ENCODE measurements at regions not wholly inside any gene's neighbourhood (a gene's known extent, or its start where the extent isn't known, plus 50 kb on each side); places are given as distances from the start of the nearest gene placed in this dataset.
"Not testable (repeated sequence)": the region's sequence is repeated elsewhere in the genome, so short reads cannot be mapped to it uniquely, and the experiment has no call there.

GRCh38 chr2:143870696-143871095, 649.2 kb downstream of the ZEB2 start:
- DNase-seq (ENCODE audit: low spot score): no peak

DNA sequence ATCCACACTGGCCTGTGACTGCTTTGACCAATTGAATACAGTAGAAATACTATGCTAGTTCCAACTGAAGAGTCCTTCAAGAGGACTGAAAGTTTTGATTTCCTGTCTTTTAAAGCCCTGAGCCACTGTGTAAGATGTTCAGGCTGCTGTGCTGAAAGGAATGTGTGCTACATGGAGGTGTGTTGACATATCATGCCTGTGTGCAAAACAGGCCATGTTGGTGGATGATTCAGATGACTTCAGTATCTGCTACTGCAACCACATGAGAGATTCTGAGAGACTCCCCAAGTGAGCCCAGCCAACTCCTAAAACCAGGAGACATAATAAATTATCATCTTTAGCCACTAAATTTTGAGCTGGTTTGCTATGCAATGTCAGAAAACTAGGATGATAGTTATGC, 662.9 kb downstream of the ZEB2 start:
- DNase-seq (ENCODE audit: low spot score): no peak

DNA sequence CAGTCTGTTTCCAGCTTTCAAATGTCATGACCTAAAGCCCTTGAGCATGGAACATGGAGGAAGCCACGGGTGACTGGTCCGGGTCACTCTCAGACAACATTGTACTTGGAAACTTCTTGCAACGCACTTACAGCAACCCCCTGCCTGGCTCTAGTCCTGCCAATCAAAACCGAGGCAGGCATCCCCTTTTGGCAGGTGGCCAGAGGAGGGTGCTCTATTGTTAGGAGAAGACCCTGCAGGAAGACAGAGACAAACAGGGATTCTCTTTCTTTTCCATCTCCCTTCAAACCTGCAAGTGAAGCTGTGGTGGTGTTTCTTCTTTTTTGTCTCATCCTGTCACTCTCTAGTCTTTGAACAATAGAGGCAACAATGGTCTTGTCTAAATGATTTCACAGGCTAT, 667.2 kb downstream of the ZEB2 start:
- DNase-seq (ENCODE audit: low spot score): no peak

DNA sequence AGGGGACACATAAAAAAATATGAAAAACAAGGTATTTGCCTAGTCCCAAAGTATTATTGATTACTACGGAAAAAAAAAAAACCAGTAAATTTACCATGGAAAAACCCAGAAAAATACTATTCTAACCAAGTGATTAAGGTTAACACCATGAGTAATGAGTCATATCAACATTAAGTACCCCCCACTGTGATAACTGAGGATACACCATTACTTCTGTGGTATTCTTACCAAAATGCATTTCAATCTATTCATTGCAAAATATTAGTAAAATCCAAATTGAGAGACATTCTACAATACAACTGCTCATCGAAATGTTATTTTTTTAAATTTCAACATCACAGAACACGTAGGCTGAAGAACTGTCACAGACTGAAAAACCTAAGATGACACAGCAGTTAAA, 669.8 kb downstream of the ZEB2 start:
- DNase-seq (ENCODE audit: low spot score): no peak

GRCh38 chr2:143847257-143847656, 672.7 kb downstream of the ZEB2 start:
- DNase-seq (ENCODE audit: low spot score): no peak

- no peak for DNase-seq (ENCODE audit: low spot score)
Measured at GRCh38 chr2:143844986-143845385, 674.9 kb downstream of the ZEB2 start.

GRCh38 chr2:143843686-143844085, 676.2 kb downstream of the ZEB2 start:
- no peak for DNase-seq (ENCODE audit: low spot score)

GRCh38 chr2:143842836-143843235, 677.1 kb downstream of the ZEB2 start:
- DNase-seq (ENCODE audit: low spot score): no peak

GRCh38 chr2:143841935-143842334, 678.0 kb downstream of the ZEB2 start:
- DNase-seq (ENCODE audit: low spot score): no peak

GRCh38 chr2:143840601-143841000, 679.3 kb downstream of the ZEB2 start:
- DNase-seq (ENCODE audit: low spot score): no peak

- no peak for DNase-seq (ENCODE audit: low spot score)
Measured at GRCh38 chr2:143840194-143840593, 679.7 kb downstream of the ZEB2 start.

DNA sequence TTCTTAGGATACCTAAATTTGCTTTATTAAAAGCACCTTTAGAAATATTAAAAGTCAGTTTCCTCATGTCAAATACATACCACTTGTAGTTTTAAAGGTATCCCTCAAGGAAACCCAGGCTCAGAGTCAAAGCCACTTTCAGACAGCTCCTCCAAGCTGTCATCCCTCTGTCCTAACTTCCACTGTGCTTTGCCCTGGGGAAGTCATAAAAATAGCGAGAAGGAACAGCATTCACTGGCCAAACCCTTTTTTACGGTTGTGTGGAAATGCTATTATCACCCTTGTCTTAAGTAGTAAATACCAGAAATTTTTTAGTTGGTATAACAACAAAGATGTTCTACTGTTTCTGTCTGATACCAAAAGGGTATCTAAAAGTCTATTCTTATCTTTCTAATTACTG, 680.5 kb downstream of the ZEB2 start:
- DNase-seq (ENCODE audit: low spot score): no peak

- DNase-seq (ENCODE audit: low spot score): not testable (repeated sequence)
Measured at GRCh38 chr2:143837055-143837454, 682.9 kb downstream of the ZEB2 start.

DNA sequence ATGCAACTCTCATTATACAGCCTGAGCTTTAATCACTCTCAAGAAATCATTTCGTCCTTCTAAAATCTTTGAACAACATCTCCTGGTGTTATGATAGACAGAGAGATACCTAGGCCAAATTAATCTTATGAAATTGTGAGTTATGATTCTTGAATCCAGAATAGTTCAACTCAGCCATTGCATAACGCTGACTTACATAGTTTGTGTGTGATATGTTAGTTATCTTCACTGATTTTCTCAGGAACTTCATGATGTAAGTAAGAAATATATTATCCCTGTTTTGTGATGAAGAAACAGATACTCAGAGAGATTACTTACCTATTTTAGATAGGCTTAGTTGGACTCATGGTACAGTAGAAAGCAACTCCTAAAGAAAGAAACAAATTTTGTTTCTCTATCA, 684.4 kb downstream of the ZEB2 start:
- DNase-seq (ENCODE audit: low spot score): no peak

DNA sequence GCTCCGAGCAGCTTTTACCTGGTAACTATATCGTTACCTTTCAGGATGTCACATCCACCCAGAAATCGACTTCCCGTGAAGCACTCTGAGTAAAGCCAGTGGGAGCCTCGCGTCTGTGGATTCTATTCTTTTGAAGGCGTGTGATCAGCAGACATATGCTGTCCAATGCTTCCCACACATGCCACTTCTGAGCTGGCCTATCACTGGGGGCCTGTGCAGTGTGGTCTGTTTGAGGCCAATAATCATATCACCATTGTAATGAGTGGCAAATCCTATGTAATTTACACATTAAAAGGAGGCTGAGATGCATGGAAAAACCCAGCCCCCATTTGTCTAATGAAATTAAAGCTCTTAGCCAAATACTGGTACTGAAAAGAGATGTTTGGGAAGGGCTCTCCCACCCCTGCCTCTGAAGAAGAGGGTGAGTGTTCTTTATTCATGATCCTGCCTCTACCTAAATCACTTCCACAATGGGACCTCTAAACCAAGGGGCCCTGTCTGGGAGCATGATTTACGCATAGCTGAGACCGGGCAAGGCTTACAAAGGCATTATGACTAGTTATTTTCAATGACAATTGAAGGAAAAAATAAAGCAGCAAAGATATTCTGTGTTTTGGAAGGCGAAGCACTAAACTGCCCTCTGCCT, 686.8 kb downstream of the ZEB2 start:
- DNase-seq (ENCODE audit: low spot score): no peak

- DNase-seq (ENCODE audit: low spot score): no peak
Measured at GRCh38 chr2:143830476-143830875, 689.4 kb downstream of the ZEB2 start.

GRCh38 chr2:143828763-143829537, 691.0 kb downstream of the ZEB2 start:
- DNase-seq (ENCODE audit: low spot score): no peak

DNA sequence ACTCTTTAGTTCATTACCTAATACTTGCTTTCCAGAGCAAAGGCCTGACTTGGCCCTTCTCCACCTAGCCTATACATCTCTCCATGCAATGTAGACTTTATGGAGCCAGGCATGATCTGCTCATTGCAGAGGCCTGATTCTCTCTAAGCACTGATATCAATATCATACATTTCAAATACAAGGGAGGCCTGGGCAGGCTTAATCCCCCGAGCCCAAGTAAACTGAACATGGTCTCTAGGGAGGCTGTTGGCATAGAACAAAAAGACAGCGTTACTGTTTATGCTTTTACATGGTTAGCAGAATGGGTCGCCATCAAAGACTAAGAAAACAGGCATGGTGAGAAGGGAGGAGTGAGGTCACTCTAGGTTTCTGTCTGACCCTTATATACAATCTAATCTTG, 695.1 kb downstream of the ZEB2 start:
- no peak for DNase-seq (ENCODE audit: low spot score)

DNA sequence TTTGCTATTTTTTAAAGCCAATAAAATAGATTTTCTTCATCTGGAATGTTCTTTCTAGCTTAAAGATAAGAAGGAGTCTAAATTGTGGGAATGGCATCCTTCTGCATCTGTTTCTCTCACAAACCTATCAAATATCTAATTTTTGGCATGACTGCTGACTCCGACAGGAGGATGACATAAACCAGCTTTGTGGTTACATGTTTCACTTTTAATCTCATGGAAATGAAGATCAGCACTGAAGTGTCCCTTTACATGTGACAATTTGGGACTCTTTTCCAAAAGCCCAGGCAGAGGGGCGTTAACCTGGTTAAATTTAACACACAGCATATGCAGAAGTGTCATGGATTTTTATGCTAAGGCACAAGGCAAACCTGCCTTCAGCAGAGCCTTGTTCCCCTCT, 694.7 kb downstream of the ARHGAP15 start:
- no peak for DNase-seq (ENCODE audit: low spot score)

DNA sequence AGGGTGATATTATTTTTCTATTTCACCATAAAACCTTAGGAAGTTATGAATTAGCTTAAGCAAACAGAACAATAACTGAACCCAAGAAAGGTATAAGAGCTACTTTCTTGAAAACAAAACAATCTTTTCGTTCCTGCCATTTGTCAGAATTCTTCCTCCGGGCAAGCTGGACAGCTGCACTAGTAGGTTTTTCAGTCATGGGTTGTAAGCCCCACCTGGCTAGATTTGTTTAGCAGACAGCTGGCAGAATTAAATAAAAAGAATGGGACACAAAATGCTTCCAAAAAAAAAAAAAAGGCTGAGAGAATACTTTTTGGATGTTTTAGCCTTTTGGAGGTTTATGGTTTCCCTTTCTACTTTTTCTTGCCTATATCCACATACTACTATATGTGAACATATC, 694.1 kb downstream of the ARHGAP15 start:
- DNase-seq (ENCODE audit: low spot score): no peak

DNA sequence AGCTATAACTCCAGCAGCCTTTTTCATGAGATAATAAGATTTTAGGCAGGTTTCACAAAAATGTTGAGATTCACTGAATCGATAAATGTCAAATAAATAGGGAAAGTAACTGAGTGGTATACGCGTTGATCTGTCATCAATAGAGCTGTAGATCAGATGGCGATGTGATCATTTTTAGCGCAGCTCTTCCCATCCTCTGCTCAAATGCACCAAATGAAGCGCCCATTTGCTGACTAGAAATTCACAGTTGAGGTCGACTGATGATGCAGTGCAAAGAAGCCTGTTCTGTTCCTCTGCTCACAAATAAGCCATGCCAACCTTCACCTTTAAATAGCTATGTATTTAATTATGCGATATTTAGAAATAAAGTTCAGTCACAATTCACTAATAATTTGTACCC, 693.5 kb downstream of the ARHGAP15 start:
- DNase-seq (ENCODE audit: low spot score): no peak

DNA sequence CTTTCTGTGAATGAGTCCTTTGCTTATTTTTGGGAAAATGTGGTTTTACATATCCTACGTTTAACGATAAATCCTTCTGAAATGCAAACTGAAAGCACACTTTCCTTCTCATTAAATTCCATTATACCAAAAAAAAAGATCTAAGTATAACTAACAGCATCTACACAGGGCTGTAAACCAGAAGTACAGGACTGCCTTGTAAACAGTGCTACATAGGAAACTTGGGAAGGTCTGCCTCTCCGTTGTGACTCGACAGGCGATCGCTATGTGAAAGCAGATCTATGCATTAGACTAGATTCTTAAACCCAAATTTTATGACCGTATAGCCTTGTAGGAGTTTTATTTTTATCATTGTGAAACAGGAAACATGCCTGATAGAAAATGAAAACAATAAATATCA, 690.5 kb downstream of the ARHGAP15 start:
- DNase-seq (ENCODE audit: low spot score): no peak

- no peak for DNase-seq (ENCODE audit: low spot score)
Measured at GRCh38 chr2:143819190-143819735, 690.0 kb downstream of the ARHGAP15 start.
